ENCODE measurements at regions not wholly inside any gene's neighbourhood (a gene's known extent, or its start where the extent isn't known, plus 50 kb on each side); places are given as distances from the start of the nearest gene placed in this dataset.
"Not testable (repeated sequence)": the region's sequence is repeated elsewhere in the genome, so short reads cannot be mapped to it uniquely, and the experiment has no call there.

DNA sequence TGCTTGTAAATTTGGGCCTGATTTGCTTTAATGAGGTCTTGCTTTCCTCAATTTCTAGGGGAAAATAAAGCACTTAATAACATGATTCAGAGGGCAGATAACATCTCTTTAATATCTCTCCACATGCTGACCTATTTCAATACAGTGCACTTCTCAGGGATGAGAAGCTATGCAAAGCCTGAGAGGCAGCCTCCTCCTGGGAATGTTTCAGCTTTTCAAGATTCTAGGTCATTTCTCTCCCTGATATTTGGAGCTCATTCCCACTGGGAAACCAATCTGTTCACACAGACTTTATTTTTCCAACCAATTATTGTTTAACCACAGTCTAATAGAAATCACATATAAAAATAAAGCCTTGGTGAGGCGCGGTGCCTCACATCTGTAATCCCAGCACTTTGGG lies 67.0 kb upstream of the LSAMP start:
- Mint-ChIP-seq H3K36me3 (no peaks in the 10 kb centered on the region), H3K9me3 (peaks cover 5 to 37% (median 19%) of the 10 kb centered on the region in 6 donors), H3K4me1 (no peaks in the 10 kb centered on the region), H3K27me3 (ENCODE audit: low read depth in 3 of 3) (no peaks in the 10 kb centered on the region), H3K4me3 (no peak overlapping the region), H3K27ac (no peak overlapping the region)
- no peak for DNase-seq

DNA sequence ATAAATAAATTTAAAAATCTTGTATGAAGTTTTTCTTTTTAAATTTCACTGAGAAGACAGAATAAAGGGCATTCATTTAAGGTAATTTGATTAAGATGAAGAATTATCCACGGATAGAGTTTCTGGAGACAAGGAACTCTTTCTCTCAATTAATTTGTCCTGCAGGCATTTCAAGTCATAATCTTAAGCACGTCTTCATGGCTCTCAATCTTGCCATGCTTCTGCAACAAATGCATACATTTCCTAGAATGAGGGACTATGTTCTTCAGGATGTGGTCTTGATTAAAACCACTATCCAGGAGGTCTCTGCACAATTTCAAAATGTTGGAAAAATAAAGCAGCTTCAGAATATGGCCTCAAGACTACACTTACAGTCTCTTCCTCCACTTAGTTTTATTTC lies 67.6 kb upstream of the LSAMP start:
- H3K27me3 Mint-ChIP-seq (ENCODE audit: low read depth in 3 of 3), result no peaks in the 10 kb centered on the region
- H3K4me3 Mint-ChIP-seq, result no peak overlapping the region
- no peaks in the 10 kb centered on the region for H3K36me3 Mint-ChIP-seq
- DNase-seq, result no peak
- H3K4me1 Mint-ChIP-seq, result no peaks in the 10 kb centered on the region
- no peak overlapping the region for H3K27ac Mint-ChIP-seq
- peaks cover 6 to 38% (median 20%) of the 10 kb centered on the region in 6 donors for H3K9me3 Mint-ChIP-seq

DNA sequence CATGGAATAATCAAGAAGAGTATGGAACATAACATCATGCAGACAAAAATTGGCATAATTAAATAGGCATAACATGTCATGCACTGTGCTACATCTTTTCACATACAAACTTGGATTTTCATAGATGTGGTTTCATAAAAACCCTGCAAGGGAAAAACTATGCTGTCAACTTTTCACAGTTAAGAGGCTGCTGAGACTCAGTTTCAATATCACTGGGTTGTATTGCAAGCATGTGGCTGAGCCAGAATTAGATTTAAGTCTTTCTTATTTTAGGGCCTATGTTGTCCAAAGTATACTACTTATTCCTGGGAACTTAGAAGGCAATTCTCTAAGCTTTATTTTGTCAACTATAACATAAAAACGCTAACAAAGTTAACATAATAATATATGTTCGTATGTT lies 70.7 kb upstream of the LSAMP start:
- H3K27me3 Mint-ChIP-seq (ENCODE audit: low read depth in 3 of 3), result no peaks in the 10 kb centered on the region
- DNase-seq, result no peak
- no peaks in the 10 kb centered on the region for H3K36me3 Mint-ChIP-seq
- peaks cover 3 to 31% (median 16%) of the 10 kb centered on the region in 6 donors for H3K9me3 Mint-ChIP-seq
- no peak overlapping the region for H3K4me3 Mint-ChIP-seq
- no peak overlapping the region for H3K27ac Mint-ChIP-seq
- no peaks in the 10 kb centered on the region for H3K4me1 Mint-ChIP-seq

DNA sequence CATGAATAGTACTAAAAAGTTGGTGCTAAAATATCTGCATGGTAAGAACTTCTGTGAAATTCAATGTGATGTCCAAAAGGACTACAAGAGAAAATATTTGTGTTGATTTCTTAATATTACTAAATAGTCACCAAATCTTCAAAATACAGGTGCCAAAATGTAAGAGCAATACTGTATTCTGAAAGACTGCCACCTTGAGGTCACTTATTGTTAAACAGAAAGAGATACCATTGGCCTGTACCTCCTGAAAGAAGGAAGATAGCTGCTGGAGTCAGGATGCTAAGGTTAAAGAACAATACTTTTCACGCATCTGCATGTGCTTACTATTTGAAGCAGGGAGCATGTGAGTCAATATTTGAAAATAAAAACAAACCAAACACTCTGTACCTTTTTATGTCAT lies 72.0 kb upstream of the LSAMP start:
- Mint-ChIP-seq H3K4me1 (no peaks in the 10 kb centered on the region), H3K9me3 (peaks cover 5 to 33% (median 15%) of the 10 kb centered on the region in 6 donors), H3K36me3 (no peaks in the 10 kb centered on the region), H3K4me3 (no peak overlapping the region), H3K27ac (no peak overlapping the region), H3K27me3 (ENCODE audit: low read depth in 3 of 3) (no peaks in the 10 kb centered on the region)
- DNase-seq, result no peak

DNA sequence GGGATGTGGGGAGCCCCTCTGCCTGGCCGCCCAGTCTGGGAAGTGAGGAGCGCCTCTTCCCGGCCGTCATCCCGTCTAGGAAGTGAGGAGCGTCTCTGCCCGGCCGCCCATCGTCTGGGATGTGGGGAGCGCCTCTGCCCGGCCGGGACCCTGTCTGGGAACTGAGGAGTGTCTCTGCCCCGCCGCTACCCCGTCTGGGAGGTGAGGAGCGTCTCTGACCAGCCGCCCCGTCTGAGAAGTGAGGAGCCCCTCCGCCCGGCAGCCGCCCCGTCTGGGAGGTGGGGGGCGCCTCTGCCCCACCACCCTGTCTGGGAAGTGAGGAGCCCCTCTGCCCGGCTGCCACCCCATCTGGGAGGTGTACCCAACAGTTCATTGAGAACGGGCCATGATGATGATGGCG lies 73.8 kb upstream of the LSAMP start:
- H3K4me1 Mint-ChIP-seq; H3K27ac Mint-ChIP-seq; H3K36me3 Mint-ChIP-seq; DNase-seq; H3K27me3 Mint-ChIP-seq (ENCODE audit: low read depth in 3 of 3); H3K4me3 Mint-ChIP-seq: not testable (repeated sequence)
- peaks cover 5 to 34% (median 16%) of the 10 kb centered on the region in 6 donors for H3K9me3 Mint-ChIP-seq

DNA sequence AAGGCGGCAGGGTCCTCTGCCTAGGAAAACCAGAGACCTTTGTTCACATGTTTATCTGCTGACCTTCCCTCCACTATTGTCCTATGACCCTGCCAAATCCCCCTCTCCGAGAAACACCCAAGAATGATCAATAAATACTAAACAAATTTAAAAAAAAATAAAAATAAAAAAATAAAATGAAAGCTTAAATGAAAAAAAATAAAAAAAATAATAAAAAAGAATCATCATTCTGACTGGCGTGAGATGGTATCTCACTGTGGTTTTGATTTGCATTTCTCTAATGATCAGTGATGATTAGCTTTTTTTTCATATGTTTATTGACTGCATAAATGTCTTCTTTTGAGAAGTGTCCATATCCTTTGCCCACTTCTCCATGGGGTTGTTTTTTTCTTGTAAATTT lies 74.5 kb upstream of the LSAMP start:
- not testable (repeated sequence) for H3K27ac Mint-ChIP-seq; H3K4me1 Mint-ChIP-seq; H3K4me3 Mint-ChIP-seq; DNase-seq; H3K36me3 Mint-ChIP-seq; H3K27me3 Mint-ChIP-seq (ENCODE audit: low read depth in 3 of 3)
- peaks cover 5 to 34% (median 19%) of the 10 kb centered on the region in 6 donors for H3K9me3 Mint-ChIP-seq

DNA sequence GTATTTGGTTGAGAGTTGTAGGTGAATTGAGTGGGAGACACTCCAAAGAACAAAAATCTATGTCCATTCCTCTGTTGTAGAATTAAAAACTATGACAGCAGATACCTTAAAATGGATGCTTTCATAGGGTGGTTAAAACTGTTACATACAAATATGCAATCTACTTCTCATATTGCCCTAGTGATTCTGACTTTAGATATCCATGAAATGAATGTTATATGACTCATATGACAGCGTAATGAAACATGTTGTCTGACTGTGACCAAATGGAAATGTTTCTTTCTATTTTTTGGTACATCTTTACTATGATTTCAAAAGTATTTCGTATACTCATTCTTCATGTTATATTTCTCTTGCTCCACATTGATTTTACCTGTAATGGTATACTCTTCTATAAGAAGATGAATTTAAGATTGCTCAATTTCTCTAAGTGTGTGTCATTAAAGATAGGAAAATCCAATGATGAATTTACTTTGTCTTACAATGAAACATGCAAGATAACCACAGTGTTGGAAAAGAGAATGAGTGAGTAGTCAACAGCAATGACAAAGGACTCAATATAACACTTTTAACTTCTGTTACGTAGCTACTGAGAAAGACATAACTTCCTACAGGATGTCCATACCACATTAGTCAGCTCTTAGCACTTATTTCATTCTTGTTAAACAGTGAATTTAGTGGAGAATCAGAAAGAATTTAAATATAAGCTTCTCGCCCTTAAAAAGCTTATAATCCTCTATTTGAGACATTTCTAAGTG lies 79.3 kb upstream of the LSAMP start:
- Mint-ChIP-seq H3K4me1 (no peaks in the 10 kb centered on the region), H3K27me3 (ENCODE audit: low read depth in 3 of 3) (no peaks in the 10 kb centered on the region), H3K9me3 (peaks cover 4 to 42% (median 20%) of the 10 kb centered on the region in 6 donors), H3K36me3 (no peaks in the 10 kb centered on the region), H3K27ac (no peak overlapping the region), H3K4me3 (no peak overlapping the region)
- DNase-seq, result no peak

DNA sequence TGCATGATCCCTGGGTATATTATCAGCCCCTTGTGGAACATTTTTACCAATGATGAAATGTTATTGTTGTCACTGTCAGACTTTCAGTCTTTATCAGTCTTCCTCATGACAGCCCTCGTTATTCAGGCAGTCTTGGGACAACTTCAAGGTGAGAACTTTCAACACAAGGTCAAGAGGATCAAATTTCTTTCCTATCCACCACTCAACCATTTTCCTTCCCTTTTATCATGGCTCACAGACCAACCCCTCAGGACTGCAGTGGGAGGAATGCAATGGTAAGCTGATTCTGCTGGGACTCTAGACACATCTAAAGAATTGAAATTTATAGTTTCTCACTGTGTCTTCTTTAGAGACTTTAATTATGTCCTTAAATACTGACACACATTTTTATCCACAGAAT lies 107.0 kb upstream of the LSAMP start:
- no peak for DNase-seq
- no peak overlapping the region for H3K27ac Mint-ChIP-seq
- H3K36me3 Mint-ChIP-seq, result no peaks in the 10 kb centered on the region
- H3K4me1 Mint-ChIP-seq, result no peaks in the 10 kb centered on the region
- no peaks in the 10 kb centered on the region for H3K27me3 Mint-ChIP-seq (ENCODE audit: low read depth in 3 of 3)
- H3K4me3 Mint-ChIP-seq, result no peak overlapping the region
- H3K9me3 Mint-ChIP-seq, result peaks cover 0 to 12% (median 7%) of the 10 kb centered on the region in 6 donors

DNA sequence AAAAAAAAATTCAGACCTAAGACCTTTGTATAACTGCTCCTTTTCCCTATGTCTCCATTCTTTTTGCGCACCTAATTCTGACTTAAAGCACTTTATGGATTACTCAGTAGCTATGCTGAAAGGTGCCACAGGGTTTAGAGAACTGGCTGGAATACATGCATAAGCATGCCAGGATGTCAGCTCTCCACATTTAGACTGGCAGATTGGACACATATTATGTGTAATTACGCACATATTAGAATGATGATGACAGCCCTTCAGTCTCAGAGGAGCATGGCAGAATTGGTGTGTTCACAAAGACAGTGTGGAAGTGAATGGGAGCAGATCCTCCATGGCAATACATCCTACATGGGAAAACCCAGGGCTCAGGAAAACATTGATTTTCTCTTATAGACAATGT lies 108.1 kb upstream of the LSAMP start:
- Mint-ChIP-seq H3K4me3 (no peak overlapping the region), H3K9me3 (peaks cover 0 to 12% (median 8%) of the 10 kb centered on the region in 6 donors), H3K4me1 (no peaks in the 10 kb centered on the region), H3K27me3 (ENCODE audit: low read depth in 3 of 3) (no peaks in the 10 kb centered on the region), H3K27ac (no peak overlapping the region), H3K36me3 (no peaks in the 10 kb centered on the region)
- no peak for DNase-seq

DNA sequence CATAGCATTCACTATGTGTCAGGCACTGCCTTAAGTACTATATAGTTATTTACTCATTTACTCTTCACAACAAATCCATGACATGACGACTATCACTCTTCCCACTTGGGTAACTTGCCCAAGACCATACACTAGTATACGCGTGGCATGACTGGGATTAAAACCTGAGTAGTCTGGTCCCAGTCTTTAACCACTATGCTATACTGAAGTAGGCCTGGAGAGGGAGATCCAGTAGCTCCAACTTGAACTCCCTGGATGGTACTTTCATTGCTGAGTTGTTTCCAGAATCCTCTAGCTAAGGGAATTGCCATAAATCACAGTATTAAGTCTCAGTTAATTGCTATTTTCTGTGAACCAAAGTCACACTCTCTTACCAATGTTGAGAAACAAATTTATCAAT lies 116.2 kb upstream of the LSAMP start:
- no peak overlapping the region for H3K4me3 Mint-ChIP-seq
- no peaks in the 10 kb centered on the region for H3K4me1 Mint-ChIP-seq
- DNase-seq, result no peak
- H3K36me3 Mint-ChIP-seq, result peaks cover 0 to 3% (median 0%) of the 10 kb centered on the region in 3 donors
- no peak overlapping the region for H3K27ac Mint-ChIP-seq
- H3K27me3 Mint-ChIP-seq (ENCODE audit: low read depth in 3 of 3), result no peaks in the 10 kb centered on the region
- H3K9me3 Mint-ChIP-seq, result peaks cover 2 to 20% (median 10%) of the 10 kb centered on the region in 6 donors

DNA sequence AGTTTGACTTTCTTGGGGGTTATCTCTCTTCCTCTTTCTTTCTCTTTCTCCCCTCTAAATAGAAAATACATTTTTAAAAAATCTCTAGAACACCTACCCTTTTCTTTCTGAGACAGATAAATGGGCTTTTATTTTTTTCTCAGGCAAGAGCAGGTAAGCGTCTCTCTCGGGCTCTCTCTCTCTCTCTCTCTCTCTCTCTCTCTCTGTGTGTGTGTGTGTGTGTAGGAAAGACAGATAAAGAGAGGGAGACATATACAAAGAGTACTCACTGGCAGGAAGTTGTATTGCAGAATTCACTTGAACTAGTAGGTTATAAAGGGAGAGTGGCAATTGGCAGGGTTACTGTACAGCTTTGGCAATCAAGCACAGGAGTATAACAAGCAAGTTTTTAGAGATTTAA lies 118.1 kb upstream of the LSAMP start:
- no peaks in the 10 kb centered on the region for H3K27me3 Mint-ChIP-seq (ENCODE audit: low read depth in 3 of 3)
- H3K36me3 Mint-ChIP-seq, result peaks cover 0 to 3% (median 0%) of the 10 kb centered on the region in 3 donors
- H3K4me3 Mint-ChIP-seq, result no peak overlapping the region
- H3K9me3 Mint-ChIP-seq, result peaks cover 2 to 30% (median 16%) of the 10 kb centered on the region in 6 donors
- H3K27ac Mint-ChIP-seq, result no peak overlapping the region
- DNase-seq, result no peak
- H3K4me1 Mint-ChIP-seq, result no peaks in the 10 kb centered on the region

DNA sequence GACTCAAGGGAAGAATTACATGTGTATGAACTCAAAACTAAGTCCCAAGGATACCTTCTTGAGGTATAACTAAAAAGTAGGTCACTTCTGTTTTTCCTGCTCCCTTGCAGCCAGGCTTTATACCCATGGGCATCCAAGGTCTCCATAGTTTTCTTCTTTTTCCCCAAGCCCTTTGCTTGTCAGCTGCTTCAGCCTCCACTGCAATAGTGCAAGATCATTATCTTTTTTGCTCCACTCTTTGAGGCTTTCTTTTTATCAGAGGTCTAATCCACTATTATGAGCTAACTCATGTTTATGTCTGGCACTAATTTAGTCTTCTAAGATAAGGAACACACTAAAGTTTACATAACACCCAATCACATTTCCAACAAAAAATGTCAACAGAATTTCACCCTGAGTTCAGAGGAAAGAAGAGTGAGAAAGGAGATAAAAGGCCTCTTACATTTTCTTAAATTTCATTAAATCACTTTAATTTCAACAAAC lies 121.2 kb upstream of the LSAMP start:
- Mint-ChIP-seq H3K36me3 (peaks cover 0 to 3% (median 0%) of the 10 kb centered on the region in 3 donors), H3K4me3 (no peak overlapping the region), H3K27ac (no peak overlapping the region), H3K9me3 (peaks cover 5 to 36% (median 13%) of the 10 kb centered on the region in 6 donors), H3K4me1 (no peaks in the 10 kb centered on the region), H3K27me3 (ENCODE audit: low read depth in 3 of 3) (peaks cover 0 to 1% (median 0%) of the 10 kb centered on the region in 3 donors)
- DNase-seq, result no peak

DNA sequence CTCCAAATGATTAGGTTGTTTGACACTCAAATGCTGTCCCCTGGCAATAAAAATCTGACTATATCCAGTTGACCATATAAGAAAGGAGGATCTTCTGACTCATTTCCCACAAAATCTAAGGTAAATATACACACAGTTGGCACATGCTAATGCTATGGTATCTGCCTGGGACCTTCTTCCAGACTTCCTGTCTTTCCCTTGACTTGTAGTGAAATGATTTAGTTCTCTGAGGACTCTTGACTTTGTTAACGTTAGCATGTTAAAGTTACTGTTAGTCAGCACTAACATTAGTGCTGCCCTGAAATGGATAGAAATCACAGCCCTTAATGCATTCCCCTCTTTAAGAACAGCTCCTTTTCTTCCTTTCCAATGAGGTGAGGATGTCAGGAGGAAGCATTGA lies 124.3 kb upstream of the LSAMP start:
- H3K9me3 Mint-ChIP-seq, result peaks cover 5 to 55% (median 20%) of the 10 kb centered on the region in 6 donors
- no peak overlapping the region for H3K4me3 Mint-ChIP-seq
- no peaks in the 10 kb centered on the region for H3K4me1 Mint-ChIP-seq
- H3K27me3 Mint-ChIP-seq (ENCODE audit: low read depth in 3 of 3), result peaks cover 0 to 1% (median 1%) of the 10 kb centered on the region in 3 donors
- no peak overlapping the region for H3K27ac Mint-ChIP-seq
- no peak for DNase-seq
- peaks cover 0 to 3% (median 0%) of the 10 kb centered on the region in 3 donors for H3K36me3 Mint-ChIP-seq

DNA sequence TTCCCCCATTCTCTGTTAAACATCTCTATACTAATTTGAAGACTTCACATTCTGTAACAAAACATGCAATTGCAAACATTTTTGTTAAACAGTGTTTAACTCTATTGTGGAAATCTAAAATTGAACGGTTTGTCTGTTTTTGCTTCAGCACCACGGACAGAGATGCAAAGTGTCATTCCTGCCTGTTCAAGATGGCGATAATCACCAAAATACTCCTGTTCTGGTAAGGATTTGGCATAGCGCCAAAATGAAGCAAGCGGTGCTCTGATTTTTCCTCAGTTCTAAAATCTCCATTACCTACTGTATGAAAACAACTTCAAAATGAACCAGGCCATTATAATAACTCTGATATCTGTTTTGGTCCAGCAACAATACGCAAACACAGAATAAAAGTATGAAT lies 129.7 kb upstream of the TUSC7 start:
- peaks cover 6 to 39% (median 17%) of the 10 kb centered on the region in 6 donors for H3K9me3 Mint-ChIP-seq
- no peaks in the 10 kb centered on the region for H3K4me1 Mint-ChIP-seq
- no peak overlapping the region for H3K27ac Mint-ChIP-seq
- H3K4me3 Mint-ChIP-seq, result no peak overlapping the region
- no peaks in the 10 kb centered on the region for H3K36me3 Mint-ChIP-seq
- no peak for DNase-seq
- H3K27me3 Mint-ChIP-seq (ENCODE audit: low read depth in 3 of 3), result no peaks in the 10 kb centered on the region
